Spinal cord (tissue), 9 donors: ENCODE measurements at regions not wholly inside any gene's neighbourhood (a gene's known extent, or its start where the extent isn't known, plus 50 kb on each side); places are given as distances from the start of the nearest gene placed in this dataset.
"Not testable (repeated sequence)": the region's sequence is repeated elsewhere in the genome, so short reads cannot be mapped to it uniquely, and the experiment has no call there.

Experiments used
- DNase-seq, 6 donors: peaks; one replicate each; pipeline versions ENCODE4 v3.0.0 to v3.0.0-alpha.2; 2013 to 2015; ENCODE audit warnings: low spot score in 6 of 6, low read depth in 4 of 6
- H3K27ac ChIP-seq: one replicate; pipeline ENCODE4 v1.5.1; 2013; ENCODE audit warnings: low read depth, low read length, control low read depth
- H3K27me3 ChIP-seq: one replicate; pipeline ENCODE4 v1.6.1; 2013; ENCODE audit warnings: low read length; ENCODE audit not compliant: control insufficient read depth, insufficient read depth
- H3K36me3 ChIP-seq: one replicate; pipeline ENCODE4 v1.6.1; 2013; ENCODE audit warnings: low read length; ENCODE audit not compliant: control insufficient read depth, insufficient read depth
- H3K4me1 ChIP-seq: one replicate; pipeline ENCODE4 v1.6.1; 2013; ENCODE audit warnings: low read length; ENCODE audit not compliant: control insufficient read depth, insufficient read depth
- H3K4me3 ChIP-seq: one replicate; pipeline ENCODE4 v1.5.1; 2013; ENCODE audit warnings: low read depth, low read length, control low read depth
- H3K9me3 ChIP-seq: one replicate; pipeline ENCODE4 v1.6.1; 2013; ENCODE audit warnings: low read length; ENCODE audit not compliant: control insufficient read depth, insufficient read depth
- WGBS: methylation state at CpG from one replicate; pipeline ENCODE4 v1.1.5; 2013; ENCODE audit warnings: missing lambda C conversion rate; ENCODE audit not compliant: insufficient coverage; 5-methylcytosine and 5-hydroxymethylcytosine counted together
- donor health status: healthy.

DNA sequence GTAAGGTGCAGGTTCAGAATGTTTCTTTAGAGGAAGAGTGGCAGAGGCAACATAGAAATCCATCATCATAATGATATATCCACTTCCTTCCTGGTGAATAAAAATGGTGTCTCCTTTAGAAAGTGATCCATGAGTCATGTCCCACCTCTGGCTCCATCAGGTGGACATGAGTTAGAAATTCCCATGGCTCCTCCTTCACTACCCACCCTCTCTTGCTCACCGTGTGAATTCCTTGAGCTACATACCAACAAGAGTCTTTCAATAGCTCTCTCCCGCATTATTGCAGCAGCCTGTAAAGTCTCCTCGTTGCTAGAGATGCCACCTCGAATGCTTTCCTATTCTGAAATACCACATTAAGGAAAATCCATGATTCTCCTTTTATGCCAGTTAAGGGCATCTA lies 317.6 kb downstream of the LNPK start:
- WGBS = 56% methylated on average over 4 of the region's 4 CpGs
- no peaks in the 10 kb centered on the region for H3K9me3 ChIP-seq

DNA sequence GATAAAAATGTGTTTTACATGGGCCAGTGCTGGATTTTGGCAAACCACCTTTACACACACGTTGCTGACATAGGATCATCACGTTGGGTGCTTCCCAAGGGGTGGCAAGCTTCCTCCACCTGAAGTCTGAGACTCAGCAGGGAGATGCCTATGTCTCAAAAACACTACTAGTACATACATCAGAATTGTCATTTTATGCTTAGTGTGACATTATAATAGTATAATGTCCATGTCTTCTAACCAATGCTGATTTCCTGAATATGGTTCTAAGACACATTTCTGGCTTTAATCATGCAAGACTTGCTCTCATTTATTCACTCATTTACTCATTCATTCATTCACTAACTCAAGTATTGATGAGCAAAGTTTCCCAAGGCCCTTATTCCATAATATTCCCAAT lies 322.3 kb downstream of the LNPK start:
- no CpG with 5 or more reads among the region's 2 CpGs for WGBS
- no peak overlapping the region for H3K4me3 ChIP-seq
- no peaks in the 10 kb centered on the region for H3K4me1 ChIP-seq
- no peaks in the 10 kb centered on the region for H3K27me3 ChIP-seq
- DNase-seq = no peak
- no peaks in the 10 kb centered on the region for H3K9me3 ChIP-seq
- no peaks in the 10 kb centered on the region for H3K36me3 ChIP-seq
- no peak overlapping the region for H3K27ac ChIP-seq

More for the DNA sequence above, 317.6 kb downstream of the LNPK start:
- H3K27me3 ChIP-seq = peaks cover 2% of the 10 kb centered on the region
- DNase-seq = no peak
- H3K4me1 ChIP-seq = no peaks in the 10 kb centered on the region
- no peak overlapping the region for H3K4me3 ChIP-seq
- H3K36me3 ChIP-seq = no peaks in the 10 kb centered on the region
- H3K27ac ChIP-seq = no peak overlapping the region

DNA sequence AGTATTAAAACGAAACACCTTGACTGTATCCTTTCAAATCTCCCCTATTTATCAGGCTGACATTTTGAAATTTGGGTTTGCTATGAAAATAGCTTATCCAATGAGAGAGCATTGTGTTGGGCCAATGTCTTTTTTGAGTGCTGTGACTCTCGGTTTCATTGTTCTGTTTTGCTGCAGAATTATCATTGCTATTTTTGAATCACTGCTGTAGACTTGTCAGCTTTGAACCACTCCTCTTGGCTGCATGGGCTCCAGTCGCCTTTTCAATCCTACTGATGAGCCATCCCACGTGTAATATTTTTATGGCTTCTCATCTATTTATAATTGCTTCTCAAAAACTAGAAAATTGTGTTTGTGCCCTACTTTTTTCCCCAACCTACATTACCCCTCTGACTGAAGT lies 322.8 kb downstream of the LNPK start:
- Histone ChIP-seq H3K27me3 (no peaks in the 10 kb centered on the region), H3K36me3 (no peaks in the 10 kb centered on the region), H3K27ac (no peak overlapping the region), H3K4me3 (no peak overlapping the region), H3K4me1 (no peaks in the 10 kb centered on the region), H3K9me3 (no peaks in the 10 kb centered on the region)
- WGBS = 95% methylated on average over 3 of the region's 4 CpGs
- DNase-seq = peak in 1 of 6 donors; percentile 66

DNA sequence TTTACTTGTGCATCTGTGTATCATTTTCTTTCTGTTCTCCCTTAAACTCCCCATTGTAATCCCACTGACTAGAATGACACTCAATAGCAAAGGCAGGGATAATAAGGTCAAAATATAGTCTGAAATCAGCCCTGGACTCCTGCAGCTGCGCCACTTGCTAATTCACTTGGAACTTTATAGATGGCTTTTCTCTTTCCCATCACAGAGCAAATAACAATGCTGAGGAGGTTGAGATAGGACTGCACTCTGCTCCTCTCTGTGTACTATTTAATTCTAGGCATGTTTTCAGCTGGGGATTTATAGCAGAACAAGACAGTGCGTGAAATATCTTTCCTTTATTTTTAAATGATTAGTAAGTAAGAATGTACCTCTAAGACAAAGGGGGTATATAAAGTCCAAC lies 324.2 kb downstream of the LNPK start:
- Histone ChIP-seq H3K27ac (no peak overlapping the region), H3K4me3 (no peak overlapping the region), H3K27me3 (no peaks in the 10 kb centered on the region), H3K4me1 (no peaks in the 10 kb centered on the region), H3K36me3 (no peaks in the 10 kb centered on the region), H3K9me3 (no peaks in the 10 kb centered on the region)
- peak in 1 of 6 donors; percentile 37 for DNase-seq
- no CpG with 5 or more reads among the region's 2 CpGs for WGBS

DNA sequence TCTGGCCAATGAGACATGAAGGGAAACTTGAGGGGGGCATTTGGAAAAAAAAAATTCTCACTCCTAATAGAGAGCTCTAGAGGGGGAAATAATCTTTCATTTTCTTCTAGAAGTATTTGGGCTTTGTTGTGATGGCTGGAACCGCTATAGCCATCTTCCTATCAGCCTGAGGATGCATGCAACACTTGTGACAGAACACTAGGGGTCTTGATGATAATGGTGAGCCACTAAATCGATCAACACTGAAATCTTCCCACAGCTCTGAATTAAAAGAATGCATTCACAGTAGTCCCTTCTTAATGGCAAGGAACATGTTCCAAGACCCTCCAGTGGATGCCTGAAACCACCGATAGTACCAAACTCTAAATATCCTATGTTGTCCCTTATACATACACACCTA lies 325.3 kb downstream of the LNPK start:
- WGBS = no CpG with 5 or more reads among the region's 3 CpGs
- no peaks in the 10 kb centered on the region for H3K36me3 ChIP-seq
- no peak overlapping the region for H3K27ac ChIP-seq
- no peak for DNase-seq
- no peak overlapping the region for H3K4me3 ChIP-seq
- H3K27me3 ChIP-seq = no peaks in the 10 kb centered on the region
- H3K9me3 ChIP-seq = no peaks in the 10 kb centered on the region
- H3K4me1 ChIP-seq = no peaks in the 10 kb centered on the region

DNA sequence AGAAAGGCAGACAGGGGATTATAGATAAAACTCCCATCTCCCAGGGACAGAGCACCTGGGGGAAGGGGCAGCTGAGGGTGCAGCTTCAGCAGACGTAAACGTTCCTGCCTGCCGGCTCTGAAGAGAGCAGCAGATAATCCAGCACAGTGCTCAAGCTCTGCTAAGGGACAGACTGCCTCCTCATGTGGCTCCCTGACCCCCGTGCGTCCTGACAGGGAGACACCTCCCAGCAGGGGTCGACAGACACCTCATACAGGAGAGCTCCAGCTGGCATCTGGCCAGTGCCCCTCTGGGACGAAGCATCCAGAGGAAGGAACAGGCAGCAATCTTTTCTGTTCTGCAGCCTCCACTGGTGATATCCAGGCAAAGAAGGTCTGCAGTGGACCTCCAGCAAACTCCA lies 333.3 kb downstream of the LNPK start:
- not testable (repeated sequence) for H3K36me3 ChIP-seq, H3K4me1 ChIP-seq, H3K27ac ChIP-seq, H3K9me3 ChIP-seq, H3K27me3 ChIP-seq, DNase-seq, H3K4me3 ChIP-seq
- WGBS = 83% methylated on average over 7 of the region's 7 CpGs

DNA sequence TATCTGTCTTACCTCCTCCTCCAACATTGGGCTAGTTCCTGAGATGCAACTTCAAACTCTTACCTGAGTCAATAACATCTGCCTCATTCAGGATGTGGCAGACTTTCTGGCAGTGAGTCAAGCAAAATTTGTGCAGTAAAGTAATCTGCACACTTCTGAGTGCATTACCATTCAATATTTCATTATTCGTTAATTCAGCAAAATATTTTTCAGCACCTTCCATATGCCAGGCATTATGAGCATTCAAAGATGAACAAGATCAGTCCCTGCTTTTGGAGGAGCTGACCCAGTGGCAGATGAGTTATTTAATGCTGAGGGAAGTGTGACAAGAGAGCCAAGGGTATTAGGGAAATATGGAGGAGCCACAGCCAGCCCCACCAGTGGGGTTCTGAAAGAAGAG lies 339.7 kb downstream of the LNPK start:
- Histone ChIP-seq H3K36me3 (no peaks in the 10 kb centered on the region), H3K27ac (no peak overlapping the region), H3K27me3 (no peaks in the 10 kb centered on the region), H3K9me3 (no peaks in the 10 kb centered on the region), H3K4me3 (no peak overlapping the region), H3K4me1 (no peaks in the 10 kb centered on the region)
- DNase-seq = no peak
- 80% methylated on average over 1 of the region's 1 CpG for WGBS

DNA sequence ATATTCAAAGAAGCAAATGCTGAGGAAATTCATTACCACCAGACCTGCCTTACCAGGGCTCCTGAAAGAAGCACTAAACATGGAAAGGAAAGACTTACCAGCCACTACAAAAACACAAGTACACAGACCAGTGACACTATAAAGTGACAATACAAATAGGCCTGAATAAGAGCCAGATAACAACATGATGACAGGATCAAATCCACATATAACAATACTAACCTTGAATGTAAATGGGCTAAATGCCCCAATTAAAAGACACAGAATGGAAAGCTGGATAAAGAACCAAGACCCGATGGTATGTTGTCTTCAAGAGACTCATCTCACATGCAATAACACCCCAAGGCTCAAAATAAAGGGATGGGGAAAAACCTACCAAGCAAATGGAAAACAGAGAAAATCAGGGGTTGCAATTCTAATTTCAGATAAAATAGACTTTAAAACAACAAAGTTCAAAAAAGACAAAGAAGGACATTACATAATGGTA lies 353.4 kb downstream of the LNPK start:
- Histone ChIP-seq H3K9me3 (peaks cover 5% of the 10 kb centered on the region), H3K27me3 (no peaks in the 10 kb centered on the region), H3K27ac (no peak overlapping the region), H3K36me3 (no peaks in the 10 kb centered on the region), H3K4me1 (no peaks in the 10 kb centered on the region), H3K4me3 (no peak overlapping the region)
- WGBS = no CpG with 5 or more reads among the region's 1 CpG
- no peak for DNase-seq

DNA sequence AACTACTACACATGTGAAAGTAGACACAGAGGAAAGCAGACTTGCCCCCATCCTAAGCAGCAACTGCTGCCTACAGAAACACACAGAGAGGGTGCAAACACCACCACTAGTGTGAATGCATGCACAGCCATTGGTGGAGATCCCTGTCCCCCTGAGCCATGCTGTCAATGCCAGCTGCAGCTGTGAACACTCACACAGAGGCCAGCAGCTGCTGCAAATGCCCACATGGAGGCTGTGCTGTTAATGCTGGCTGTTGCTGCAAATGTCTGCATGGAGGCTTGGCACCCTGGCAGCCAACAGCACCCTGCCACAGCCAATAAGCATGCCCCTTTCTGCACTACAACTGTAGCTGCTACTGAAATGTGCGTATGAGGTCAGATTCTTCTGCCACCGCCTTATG lies 355.0 kb downstream of the LNPK start:
- 84% methylated on average over 2 of the region's 2 CpGs for WGBS
- DNase-seq = peak in 2 of 6 donors; percentile 1 to 22
- H3K27me3 ChIP-seq = no peaks in the 10 kb centered on the region
- no peaks in the 10 kb centered on the region for H3K36me3 ChIP-seq
- no peak overlapping the region for H3K27ac ChIP-seq
- H3K9me3 ChIP-seq = peaks cover 5% of the 10 kb centered on the region
- H3K4me1 ChIP-seq = no peaks in the 10 kb centered on the region
- H3K4me3 ChIP-seq = no peak overlapping the region

DNA sequence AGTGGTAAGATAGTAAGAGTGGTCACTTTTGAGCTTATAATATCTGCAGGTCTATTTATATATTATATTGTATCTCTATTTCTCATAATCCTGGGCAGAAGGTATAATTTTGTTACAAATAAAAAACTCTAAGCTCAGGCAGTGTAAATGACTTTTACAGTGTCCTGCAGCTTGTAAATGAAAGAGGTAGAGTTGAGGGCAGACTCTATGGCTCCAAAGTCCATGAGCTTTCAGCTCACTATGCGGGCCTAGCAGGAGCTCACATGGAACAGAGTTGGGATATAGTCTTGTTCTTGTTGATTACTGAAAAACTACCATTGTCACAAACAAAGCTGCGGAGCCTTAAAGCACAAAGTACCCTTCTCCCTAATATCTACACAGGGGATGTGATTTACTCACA lies 361.4 kb downstream of the LNPK start:
- Histone ChIP-seq H3K36me3 (no peaks in the 10 kb centered on the region), H3K27me3 (no peaks in the 10 kb centered on the region), H3K9me3 (no peaks in the 10 kb centered on the region), H3K27ac (no peak overlapping the region), H3K4me1 (no peaks in the 10 kb centered on the region), H3K4me3 (no peak overlapping the region)
- no CpG with 5 or more reads among the region's 2 CpGs for WGBS
- no peak for DNase-seq
